Endothelial cell of umbilical vein (primary cell): ENCODE measurements at regions not wholly inside any gene's neighbourhood (a gene's known extent, or its start where the extent isn't known, plus 50 kb on each side); places are given as distances from the start of the nearest gene placed in this dataset.
"Not testable (repeated sequence)": the region's sequence is repeated elsewhere in the genome, so short reads cannot be mapped to it uniquely, and the experiment has no call there.

Source experiments
- EZH2 ChIP-seq: IDR thresholded peaks from 2 replicates; pipeline ENCODE4 v1.6.1; 2012; ENCODE audit warnings: borderline replicate concordance, low read depth, mild to moderate bottlenecking, moderate library complexity, low read length, inconsistent platforms; ENCODE audit not compliant: severe bottlenecking
- FOS ChIP-seq: IDR thresholded peaks from 2 replicates; pipeline ENCODE4 v1.6.1; 2011; ENCODE audit warnings: mild to moderate bottlenecking, low read length, moderate library complexity, borderline replicate concordance; ENCODE audit not compliant: insufficient read depth
- GATA2 ChIP-seq: IDR thresholded peaks from 2 replicates; pipeline ENCODE4 v1.7.0; 2011; ENCODE audit warnings: low read depth, mild to moderate bottlenecking, moderate library complexity, mixed read lengths, low read length; ENCODE audit not compliant: insufficient read length, insufficient read depth
- MYC ChIP-seq: IDR thresholded peaks from one replicate; pipeline ENCODE4 v1.6.1; 2011; ENCODE audit warnings: mild to moderate bottlenecking, low read depth, low read length
- POLR2A ChIP-seq: IDR thresholded peaks from 2 replicates; pipeline ENCODE4 v1.6.1; 2012; ENCODE audit warnings: low read depth, mild to moderate bottlenecking, control low read depth, low read length
- POLR2AphosphoS5 ChIP-seq: IDR thresholded peaks from 2 replicates; pipeline ENCODE4 v1.6.1; 2012; ENCODE audit warnings: low read depth, mild to moderate bottlenecking, control low read depth, low read length, moderate library complexity; ENCODE audit not compliant: insufficient read depth
- TF ChIP-seq, protein P1 (sequence below), 2 donors: IDR thresholded peaks; 1 replicate in 1 of 2; 2 replicates in 1 of 2; pipeline ENCODE4 v1.5.1; 2011; ENCODE audit warnings: low read length in 2 of 2, mild to moderate bottlenecking in 2 of 2, moderate library complexity in 2 of 2, control low read depth in 1 of 2, inconsistent platforms in 1 of 2, low read depth in 1 of 2; ENCODE audit not compliant: insufficient read depth in 1 of 2; ENCODE audit errors: extremely low read depth in 1 of 2
- TF ChIP-seq, protein P2 (sequence below): IDR thresholded peaks from 2 replicates; pipeline ENCODE4 v1.6.1; 2011; ENCODE audit not compliant: insufficient read depth, insufficient read length

DNA sequence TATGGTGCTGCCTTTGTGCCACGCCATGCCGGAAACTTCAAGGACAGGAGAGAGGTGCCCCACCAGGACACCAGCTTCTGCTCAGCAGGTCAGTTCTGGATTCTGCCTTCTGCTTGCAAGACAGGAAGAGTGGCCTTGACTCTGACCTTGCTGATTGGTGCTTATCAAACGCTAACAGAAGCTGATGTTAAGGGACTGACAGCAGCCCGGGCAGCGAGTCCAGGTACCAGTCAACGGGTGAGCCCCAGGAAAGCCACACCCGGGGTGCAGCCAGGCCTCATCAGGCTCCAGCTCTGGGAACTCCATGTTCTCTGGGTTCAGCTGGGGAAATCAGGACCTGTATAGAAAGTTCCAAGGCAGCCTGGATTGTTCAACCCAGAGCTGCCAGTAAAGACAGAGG is 116.8 kb upstream of the MTLN start:
- TF ChIP-seq, protein P1, sequence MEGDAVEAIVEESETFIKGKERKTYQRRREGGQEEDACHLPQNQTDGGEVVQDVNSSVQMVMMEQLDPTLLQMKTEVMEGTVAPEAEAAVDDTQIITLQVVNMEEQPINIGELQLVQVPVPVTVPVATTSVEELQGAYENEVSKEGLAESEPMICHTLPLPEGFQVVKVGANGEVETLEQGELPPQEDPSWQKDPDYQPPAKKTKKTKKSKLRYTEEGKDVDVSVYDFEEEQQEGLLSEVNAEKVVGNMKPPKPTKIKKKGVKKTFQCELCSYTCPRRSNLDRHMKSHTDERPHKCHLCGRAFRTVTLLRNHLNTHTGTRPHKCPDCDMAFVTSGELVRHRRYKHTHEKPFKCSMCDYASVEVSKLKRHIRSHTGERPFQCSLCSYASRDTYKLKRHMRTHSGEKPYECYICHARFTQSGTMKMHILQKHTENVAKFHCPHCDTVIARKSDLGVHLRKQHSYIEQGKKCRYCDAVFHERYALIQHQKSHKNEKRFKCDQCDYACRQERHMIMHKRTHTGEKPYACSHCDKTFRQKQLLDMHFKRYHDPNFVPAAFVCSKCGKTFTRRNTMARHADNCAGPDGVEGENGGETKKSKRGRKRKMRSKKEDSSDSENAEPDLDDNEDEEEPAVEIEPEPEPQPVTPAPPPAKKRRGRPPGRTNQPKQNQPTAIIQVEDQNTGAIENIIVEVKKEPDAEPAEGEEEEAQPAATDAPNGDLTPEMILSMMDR (IDR thresholded peaks at IDR 0.05; ENCODE audit: extremely low read depth in 1 of 2, insufficient read depth in 1 of 2, low read depth in 1 of 2, low read length in 2 of 2), result not testable (repeated sequence)
- not testable (repeated sequence) for TF ChIP-seq POLR2A, FOS, EZH2, POLR2AphosphoS5, MYC, GATA2
- TF ChIP-seq, protein P2, sequence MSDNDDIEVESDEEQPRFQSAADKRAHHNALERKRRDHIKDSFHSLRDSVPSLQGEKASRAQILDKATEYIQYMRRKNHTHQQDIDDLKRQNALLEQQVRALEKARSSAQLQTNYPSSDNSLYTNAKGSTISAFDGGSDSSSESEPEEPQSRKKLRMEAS, result not testable (repeated sequence)
